Activated T-helper 9 cell treated with anti-CD3 and anti-CD28 coated beads, Interleukin-2, amount 50 U/mL, for 16 hours (primary cell): ENCODE measurements at regions not wholly inside any gene's neighbourhood (a gene's known extent, or its start where the extent isn't known, plus 50 kb on each side); places are given as distances from the start of the nearest gene placed in this dataset.

Source experiments
- DNase-seq: peaks from one replicate; pipeline ENCODE4 v3.0.0-alpha.2; 2020; ENCODE audit warnings: low read depth

- DNase-seq, result no peak
Measured at GRCh38 chr6:28737750-28738395, 185.9 kb downstream of the TRIM27 start.

- DNase-seq, result no peak
Measured at GRCh38 chr6:28738396-28738765, 185.4 kb downstream of the TRIM27 start.

GRCh38 chr6:28741363-28741762 is 182.4 kb downstream of the TRIM27 start:
- no peak for DNase-seq

- DNase-seq, result no peak
Measured at GRCh38 chr6:28742668-28743270, 181.0 kb downstream of the TRIM27 start.

- no peak for DNase-seq
Measured at GRCh38 chr6:28743271-28743789, 180.5 kb downstream of the TRIM27 start.

GRCh38 chr6:28747083-28747630 is 176.6 kb downstream of the TRIM27 start:
- no peak for DNase-seq

GRCh38 chr6:28747631-28748157 is 176.1 kb downstream of the TRIM27 start:
- DNase-seq, result no peak

- no peak for DNase-seq
Measured at GRCh38 chr6:28748192-28748591, 175.6 kb downstream of the TRIM27 start.

GRCh38 chr6:28750926-28751458 is 172.8 kb downstream of the TRIM27 start:
- no peak for DNase-seq

- no peak for DNase-seq
Measured at GRCh38 chr6:28751514-28751913, 172.3 kb downstream of the TRIM27 start.

GRCh38 chr6:28751963-28752350 is 171.8 kb downstream of the TRIM27 start:
- DNase-seq, result no peak

- no peak for DNase-seq
Measured at GRCh38 chr6:28757429-28758045, 166.2 kb downstream of the TRIM27 start.

GRCh38 chr6:28758046-28758817 is 165.6 kb downstream of the TRIM27 start:
- DNase-seq, result no peak

GRCh38 chr6:28758818-28759235 is 165.0 kb downstream of the TRIM27 start:
- DNase-seq, result no peak

- no peak for DNase-seq
Measured at GRCh38 chr6:28764014-28764723, 159.6 kb downstream of the TRIM27 start.

- DNase-seq, result no peak
Measured at GRCh38 chr6:28764761-28765282, 159.0 kb downstream of the TRIM27 start.

- no peak for DNase-seq
Measured at GRCh38 chr6:28765978-28766351, 157.8 kb downstream of the TRIM27 start.

- DNase-seq, result no peak
Measured at GRCh38 chr6:28766426-28766825, 157.4 kb downstream of the TRIM27 start.

GRCh38 chr6:28767133-28767532 is 156.7 kb downstream of the TRIM27 start:
- no peak for DNase-seq

GRCh38 chr6:28767691-28768090 is 156.1 kb downstream of the TRIM27 start:
- no peak for DNase-seq
